AG04450 (cell line): ENCODE measurements at regions not wholly inside any gene's neighbourhood (a gene's known extent, or its start where the extent isn't known, plus 50 kb on each side); places are given as distances from the start of the nearest gene placed in this dataset.
"Not testable (repeated sequence)": the region's sequence is repeated elsewhere in the genome, so short reads cannot be mapped to it uniquely, and the experiment has no call there.

Source experiments
- CTCF ChIA-PET: fragments of 300-600, 350-600 bp; formaldehyde crosslinking; extraction: SDS; loops from one replicate; lab custom pipeline; 2022; ENCODE audit warnings: antibody characterized with exemption, inconsistent platforms; lab: Charles Lee
- POLR2A ChIA-PET: fragments of 350-600 bp; formaldehyde crosslinking; extraction: SDS; loops from one replicate; lab custom pipeline; 2021; ENCODE audit warnings: antibody characterized with exemption, inconsistent platforms; lab: Yijun Ruan, JAX
- DNase-seq: peaks from one replicate; pipeline ENCODE4 v3.0.0-alpha.2; 2011; ENCODE audit warnings: low read depth, low spot score
- H3K27ac ChIP-seq: one replicate; pipeline ENCODE4 v1.5.1; 2012; ENCODE audit warnings: low read depth, low read length, control low read depth
- H3K27me3 ChIP-seq: one replicate; pipeline ENCODE4 v1.6.0; 2012; ENCODE audit warnings: low read length; ENCODE audit not compliant: control insufficient read depth, insufficient read depth
- H3K4me3 ChIP-seq: 2 replicates; pipeline ENCODE4 v1.5.1; 2011; ENCODE audit warnings: mild to moderate bottlenecking, low read depth, low read length, control low read depth
- H3K9me3 ChIP-seq: 2 replicates; pipeline ENCODE4 v1.5.1; 2012; ENCODE audit warnings: low read length; ENCODE audit not compliant: control insufficient read depth, insufficient read depth
- TF ChIP-seq, protein P1 (sequence below): IDR thresholded peaks from 2 replicates; pipeline ENCODE4 v1.5.1; 2011; ENCODE audit warnings: low read depth, low read length, control low read depth, inconsistent platforms

DNA sequence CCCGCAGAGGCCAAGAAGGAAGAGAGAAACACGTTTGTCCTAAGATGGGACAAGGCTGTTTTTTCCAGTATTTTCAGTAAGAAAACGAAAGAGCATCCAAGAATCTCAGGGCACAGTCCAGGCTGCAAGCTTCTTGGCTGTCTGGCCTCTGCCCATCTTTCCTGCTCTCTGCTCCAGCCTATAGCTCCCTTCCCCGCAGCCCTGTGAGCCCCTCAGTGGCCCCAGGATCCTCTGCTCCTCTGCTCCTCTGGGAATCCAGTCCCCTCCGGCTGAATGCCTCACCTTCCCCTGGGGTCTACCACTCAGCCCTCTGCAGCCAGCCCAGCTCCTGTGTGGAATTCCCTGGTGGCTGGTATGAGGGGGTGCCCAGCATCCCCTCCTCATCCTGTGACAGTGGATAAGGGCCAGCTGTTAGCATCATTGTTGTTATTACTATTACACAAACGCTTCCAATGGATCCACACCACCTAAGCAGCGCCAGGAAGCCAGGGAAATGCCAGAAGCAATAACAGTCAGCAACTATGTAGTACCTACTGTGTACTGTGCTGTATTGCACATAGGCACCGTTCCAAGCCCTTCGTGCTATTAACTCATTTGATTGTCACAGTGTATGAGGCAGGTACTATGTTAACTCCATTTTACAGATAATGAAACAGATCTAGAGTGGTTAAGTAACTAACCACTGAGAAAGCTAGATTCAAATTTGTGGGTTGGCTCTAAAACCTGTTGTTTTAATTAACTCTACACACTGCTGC lies 60.3 kb upstream of the PTPN1 start:
- DNase-seq: no peak

DNA sequence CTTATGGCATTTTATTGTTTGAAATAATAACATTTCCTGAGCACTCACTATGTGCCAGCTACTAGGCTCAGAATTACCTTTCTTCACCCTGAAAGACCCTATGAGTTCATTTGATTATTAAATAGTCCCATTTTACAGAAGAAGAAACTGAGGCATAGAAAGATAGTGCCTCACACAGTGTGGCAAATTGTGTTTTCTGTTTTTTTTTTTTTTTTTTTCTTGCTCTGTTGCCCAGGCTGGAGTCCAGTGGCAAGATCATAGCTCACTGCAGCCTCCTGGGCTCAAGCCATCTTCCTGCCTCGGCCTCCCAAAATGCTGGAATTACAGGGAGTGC lies 59.7 kb upstream of the PTPN1 start:
- DNase-seq: no peak
- Histone ChIP-seq H3K9me3 (peaks cover 3% of the 10 kb centered on the region; the same call in 1 of the 2 replicates), H3K4me3 (no peak overlapping the region), H3K27me3 (no peaks in the 10 kb centered on the region), H3K27ac (no peak overlapping the region)
- TF ChIP-seq, protein P1, sequence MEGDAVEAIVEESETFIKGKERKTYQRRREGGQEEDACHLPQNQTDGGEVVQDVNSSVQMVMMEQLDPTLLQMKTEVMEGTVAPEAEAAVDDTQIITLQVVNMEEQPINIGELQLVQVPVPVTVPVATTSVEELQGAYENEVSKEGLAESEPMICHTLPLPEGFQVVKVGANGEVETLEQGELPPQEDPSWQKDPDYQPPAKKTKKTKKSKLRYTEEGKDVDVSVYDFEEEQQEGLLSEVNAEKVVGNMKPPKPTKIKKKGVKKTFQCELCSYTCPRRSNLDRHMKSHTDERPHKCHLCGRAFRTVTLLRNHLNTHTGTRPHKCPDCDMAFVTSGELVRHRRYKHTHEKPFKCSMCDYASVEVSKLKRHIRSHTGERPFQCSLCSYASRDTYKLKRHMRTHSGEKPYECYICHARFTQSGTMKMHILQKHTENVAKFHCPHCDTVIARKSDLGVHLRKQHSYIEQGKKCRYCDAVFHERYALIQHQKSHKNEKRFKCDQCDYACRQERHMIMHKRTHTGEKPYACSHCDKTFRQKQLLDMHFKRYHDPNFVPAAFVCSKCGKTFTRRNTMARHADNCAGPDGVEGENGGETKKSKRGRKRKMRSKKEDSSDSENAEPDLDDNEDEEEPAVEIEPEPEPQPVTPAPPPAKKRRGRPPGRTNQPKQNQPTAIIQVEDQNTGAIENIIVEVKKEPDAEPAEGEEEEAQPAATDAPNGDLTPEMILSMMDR: no peak
- ChIA-PET CTCF (interaction anchor here (0.6 to 1.2 kb wide), 2 partner anchors 37 to 260 kb away, joined by 3 to 4 read pairs; partner anchors contain the start of gene CEBPB), POLR2A (interaction anchor here (0.7 kb wide), 1 partner anchor 123 kb away, joined by 7 read pairs; no protein-coding TSS in a partner anchor)

More for the DNA sequence above, 60.3 kb upstream of the PTPN1 start:
- CTCF ChIA-PET: interaction anchor here (0.5 to 1.3 kb wide), 3 partner anchors 10 to 47 kb away, joined by 3 to 4 read pairs (median 4); no protein-coding TSS in a partner anchor
- Histone ChIP-seq H3K27ac (no peak overlapping the region), H3K27me3 (no peaks in the 10 kb centered on the region), H3K4me3 (no peak overlapping the region), H3K9me3 (peaks cover 3% of the 10 kb centered on the region; the same call in 1 of the 2 replicates)
- POLR2A ChIA-PET: interaction anchor here (0.7 kb wide), 1 partner anchor 122 kb away, joined by 7 read pairs; no protein-coding TSS in a partner anchor
- TF ChIP-seq, protein P1: 0 out of 2 replicates have a peak, but pooled peaks have one; percentile 29

DNA sequence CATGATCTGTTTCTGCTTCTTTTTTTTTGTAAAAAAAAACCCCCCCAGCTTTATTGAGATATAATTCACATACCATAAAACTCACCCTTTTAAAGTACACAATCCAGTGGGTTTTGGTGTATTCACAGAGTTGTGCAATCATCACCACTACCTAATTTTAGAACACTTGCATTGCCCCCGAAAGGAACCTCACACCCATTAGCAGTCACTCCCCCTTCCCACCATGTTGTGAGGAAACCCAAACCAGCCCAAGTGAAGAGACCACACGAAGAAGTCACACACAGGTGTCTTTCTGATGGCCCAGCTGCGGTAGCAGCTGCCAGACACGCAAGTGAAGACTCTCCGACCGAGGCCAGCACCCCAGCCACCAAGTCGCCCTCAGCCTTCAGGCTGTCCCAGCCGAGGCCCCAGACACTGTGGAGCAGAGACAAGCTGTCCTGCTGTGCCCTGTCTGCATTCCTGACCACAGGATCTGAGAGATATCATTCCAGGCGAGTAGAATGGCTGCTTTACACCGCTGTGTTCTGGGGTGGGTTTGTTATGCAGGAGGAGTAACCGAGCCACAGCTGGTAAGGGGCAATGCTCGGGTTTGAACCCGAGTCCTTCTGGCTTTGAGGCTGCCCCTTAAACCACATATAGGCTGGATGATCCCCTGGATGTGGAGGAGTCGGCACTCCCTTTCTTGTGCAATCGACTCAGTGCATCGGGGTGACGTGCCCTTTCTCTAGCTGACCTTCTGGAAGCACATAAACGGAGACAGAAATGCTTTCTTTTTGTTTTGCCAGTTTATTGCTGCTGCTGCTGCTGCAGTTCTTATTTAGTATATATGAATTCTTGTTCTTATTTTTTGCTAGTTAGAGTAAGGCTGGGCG lies 59.1 kb upstream of the PTPN1 start:
- Histone ChIP-seq H3K27ac (no peak overlapping the region), H3K4me3 (no peak overlapping the region), H3K9me3 (peaks cover 3% of the 10 kb centered on the region; the same call in 1 of the 2 replicates), H3K27me3 (no peaks in the 10 kb centered on the region)
- CTCF ChIA-PET: interaction anchor here (0.6 to 1.2 kb wide), 3 partner anchors 36 to 262 kb away, joined by 3 to 4 read pairs (median 3); partner anchors contain the start of gene CEBPB
- TF ChIP-seq, protein P1: no peak
- POLR2A ChIA-PET: interaction anchor here (0.7 kb wide), 1 partner anchor 1172 kb away, joined by 5 read pairs; no protein-coding TSS in a partner anchor
- DNase-seq: no peak

DNA sequence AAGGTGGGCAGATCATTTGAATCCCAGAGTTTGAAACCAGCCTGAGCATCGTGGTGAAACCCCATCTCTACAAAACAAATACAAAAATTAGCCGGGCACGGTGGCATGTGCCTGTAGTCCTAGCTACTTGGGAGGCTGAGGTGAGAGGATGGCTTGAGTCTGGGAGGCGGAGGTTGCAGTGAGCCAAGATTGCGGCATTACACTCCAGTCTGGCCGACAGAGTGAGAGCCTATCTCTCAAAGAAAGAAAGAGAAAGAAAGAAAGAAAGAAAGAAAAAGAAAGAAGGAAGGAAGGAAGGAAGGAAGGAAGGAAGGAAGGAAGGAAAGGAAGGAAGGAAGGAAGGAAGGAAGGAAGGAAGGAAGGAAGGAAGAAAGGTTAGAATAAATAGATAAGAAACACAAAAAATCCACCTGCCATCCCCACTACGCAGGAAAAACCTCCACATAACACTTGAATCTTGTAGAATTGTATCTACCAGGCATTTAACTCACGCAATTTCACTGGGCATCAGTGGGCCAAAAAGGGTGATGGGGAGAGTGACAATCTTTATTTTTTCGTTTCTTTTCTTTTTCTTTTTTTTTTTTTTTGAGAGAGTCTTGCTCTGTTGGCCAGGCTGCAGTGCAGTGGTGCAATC lies 58.3 kb upstream of the PTPN1 start:
- not testable (repeated sequence) for DNase-seq, H3K4me3 ChIP-seq, H3K9me3 ChIP-seq, H3K27me3 ChIP-seq, H3K27ac ChIP-seq
- ChIA-PET CTCF (interaction anchor here (0.8 to 1.2 kb wide), 2 partner anchors 262 to 263 kb away, joined by 3 to 4 read pairs; partner anchors contain the start of gene CEBPB), POLR2A (interaction anchor here (0.7 kb wide), 1 partner anchor 1173 kb away, joined by 5 read pairs; no protein-coding TSS in a partner anchor)
